ENCODE measurements at regions not wholly inside any gene's neighbourhood (a gene's known extent, or its start where the extent isn't known, plus 50 kb on each side); places are given as distances from the start of the nearest gene placed in this dataset.

- no peak overlapping the region for H2AK5ac ChIP-seq (ENCODE audit: low read depth, low read length)
- no peaks in the 10 kb centered on the region for H3K23me2 ChIP-seq (ENCODE audit: low read depth, low read length)
- H3K23ac ChIP-seq (ENCODE audit: insufficient read length), result no peak overlapping the region
- H4K5ac ChIP-seq (ENCODE audit: insufficient read length, low read depth, low read length), result no peak overlapping the region
- no peak overlapping the region for H3K56ac ChIP-seq (replicated peaks; ENCODE audit: insufficient read length, low read depth, low read length)
- H2AFZ ChIP-seq (ENCODE audit: low read length), result no peak overlapping the region
- no peak overlapping the region for H3K18ac ChIP-seq (ENCODE audit: extremely low read depth, low read length)
- no peak overlapping the region for H3K4ac ChIP-seq (replicated peaks; ENCODE audit: insufficient read length, low read depth, low read length)
- no peaks in the 10 kb centered on the region for H4K20me1 ChIP-seq (replicated peaks in 1 of 2; ENCODE audit: control insufficient read depth in 1 of 2, insufficient read depth in 2 of 2, low read length in 2 of 2)
- ChIA-PET POLR2A (ENCODE audit: partially characterized antibody) (no interaction called here), CTCF (ENCODE audit: partially characterized antibody) (no interaction called here)
- H3K36me3 ChIP-seq (ENCODE audit: control insufficient read depth in 2 of 4, insufficient read depth in 4 of 4, low read length in 3 of 4), result no peaks in the 10 kb centered on the region
- H3K14ac ChIP-seq (ENCODE audit: insufficient read length), result no peak overlapping the region
- H2BK15ac ChIP-seq (ENCODE audit: low read length), result no peak overlapping the region
- WGBS, 2 experiments (ENCODE audit: extremely low coverage in 1 of 2, insufficient coverage in 1 of 2, insufficient read length in 1 of 2, insufficient replicate concordance in 2 of 2, low coverage in 1 of 2, low lambda C conversion rate in 2 of 2, missing lambda C conversion rate in 1 of 2), result 80% methylated on average over 1 of the region's 1 CpG; no CpG with 5 or more reads in 1 of the 2 experiments
- H2BK5ac ChIP-seq (ENCODE audit: low read depth, low read length), result no peak overlapping the region
- H2BK120ac ChIP-seq (replicated peaks; ENCODE audit: low read depth, low read length), result no peak overlapping the region
- peaks cover 0 to 2% (median 0%) of the 10 kb centered on the region in 4 experiments; a peak in 2 of 7 replicates for H3K4me1 ChIP-seq (replicated peaks in 1 of 4; ENCODE audit: control insufficient read depth in 3 of 4, insufficient read depth in 4 of 4, low read length in 3 of 4)
- H3K9me3 ChIP-seq (ENCODE audit: insufficient read depth in 2 of 2, low read depth in 1 of 2, low read length in 1 of 2), result no peaks in the 10 kb centered on the region
- H4K91ac ChIP-seq (replicated peaks; ENCODE audit: insufficient read length, low read length), result no peak overlapping the region
- H3K27ac ChIP-seq (ENCODE audit: low read depth, low read length), result no peak overlapping the region
- TF ChIP-seq CTCF (IDR thresholded peaks at IDR 0.05; ENCODE audit: control extremely low read depth in 1 of 3, insufficient read depth in 1 of 3, low read depth in 1 of 3, low read length in 3 of 3), result no peak
- H3K9ac ChIP-seq (replicated peaks in 1 of 4; ENCODE audit: extremely low read depth in 1 of 4, low read depth in 3 of 4, low read length in 3 of 4), result no peak overlapping the region
- H4K8ac ChIP-seq (ENCODE audit: extremely low read depth, insufficient read depth, low read length), result no peak overlapping the region
- no peaks in the 10 kb centered on the region for H3K79me1 ChIP-seq (ENCODE audit: low read depth, low read length)
- H3K4me3 ChIP-seq (ENCODE audit: extremely low read depth in 1 of 4, insufficient read depth in 2 of 4, low read depth in 3 of 4, low read length in 4 of 4), result no peak overlapping the region
- H2BK12ac ChIP-seq (ENCODE audit: low read depth, low read length), result no peak overlapping the region
- no peak overlapping the region for H3K4me2 ChIP-seq (ENCODE audit: insufficient read depth in 1 of 2, low read depth in 2 of 2, low read length in 2 of 2)
- no peaks in the 10 kb centered on the region for H3K27me3 ChIP-seq (replicated peaks in 1 of 4; ENCODE audit: control insufficient read depth in 3 of 4, extremely low read depth in 1 of 4, insufficient read depth in 3 of 4, low read length in 3 of 4)
- H3K79me2 ChIP-seq (ENCODE audit: control insufficient read depth in 1 of 2, insufficient read depth in 2 of 2, low read length in 2 of 2), result no peaks in the 10 kb centered on the region
- no peak overlapping the region for H2BK20ac ChIP-seq (ENCODE audit: low read length)
- FAIRE-seq (no peak), DNase-seq (ENCODE audit: low read depth in 1 of 2, low spot score in 2 of 2) (no peak)
These were observed 53.9 kb downstream of the PABIR2 start for GRCh38 chrX:134743091-134743490.

Data from H1 (cell line).